Stomach (tissue), 4 donors: ENCODE measurements at regions not wholly inside any gene's neighbourhood (a gene's known extent, or its start where the extent isn't known, plus 50 kb on each side); places are given as distances from the start of the nearest gene placed in this dataset.
"Not testable (repeated sequence)": the region's sequence is repeated elsewhere in the genome, so short reads cannot be mapped to it uniquely, and the experiment has no call there.

Experiments used
- POLR2A ChIP-seq, 4 donors: fragments of 450-650 bp; IDR thresholded peaks; one replicate each; pipeline ENCODE4 v1.6.1; 2016; ENCODE audit warnings: antibody characterized with exemption in 4 of 4, control low read depth in 2 of 4, mild to moderate bottlenecking in 1 of 4, moderate library complexity in 1 of 4
- POLR2AphosphoS5 ChIP-seq, 3 donors: sonication (generic); formaldehyde crosslinking; IDR thresholded peaks; one replicate each; pipeline ENCODE4 v1.6.1; 2016; ENCODE audit warnings: antibody characterized with exemption in 3 of 3
- TF ChIP-seq, protein P1 (sequence below), 7 experiments: fragments of 450-650 bp in 4 of 7; fragments of 200-600 bp in 3 of 7; sonication (generic) in 3 of 7; IDR thresholded peaks; one replicate each; pipeline ENCODE4 v1.5.1; 2016 to 2019; ENCODE audit warnings: antibody characterized with exemption in 7 of 7, control low read depth in 2 of 7, mild to moderate bottlenecking in 1 of 7

DNA sequence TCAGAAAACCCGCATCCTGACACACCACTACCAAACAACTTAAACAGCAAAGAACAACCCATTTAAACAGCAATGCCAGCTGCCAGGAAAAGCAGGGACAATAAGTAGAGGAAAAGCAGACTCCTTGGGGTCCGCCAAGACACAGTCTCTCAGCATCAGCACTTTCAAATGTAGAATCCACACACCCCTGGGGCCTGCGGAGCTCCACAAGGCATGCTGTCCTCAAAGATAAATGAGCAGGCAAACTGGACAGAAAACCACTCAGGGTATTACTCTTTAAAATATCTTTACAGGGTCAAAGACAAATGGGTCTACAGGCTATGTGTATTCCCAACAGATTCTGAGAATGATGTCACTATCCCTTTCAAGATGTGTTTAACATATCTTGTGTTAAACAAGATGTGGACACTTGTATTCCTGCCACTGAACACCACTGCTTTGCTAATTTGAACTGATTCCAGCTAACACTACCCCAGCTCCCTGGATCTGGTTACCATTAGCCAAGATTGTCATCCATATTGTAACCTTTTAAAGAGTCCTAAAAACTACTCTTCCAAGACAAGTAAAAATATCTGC lies 150.8 kb upstream of the KCTD7 start:
- TF ChIP-seq, protein P1, sequence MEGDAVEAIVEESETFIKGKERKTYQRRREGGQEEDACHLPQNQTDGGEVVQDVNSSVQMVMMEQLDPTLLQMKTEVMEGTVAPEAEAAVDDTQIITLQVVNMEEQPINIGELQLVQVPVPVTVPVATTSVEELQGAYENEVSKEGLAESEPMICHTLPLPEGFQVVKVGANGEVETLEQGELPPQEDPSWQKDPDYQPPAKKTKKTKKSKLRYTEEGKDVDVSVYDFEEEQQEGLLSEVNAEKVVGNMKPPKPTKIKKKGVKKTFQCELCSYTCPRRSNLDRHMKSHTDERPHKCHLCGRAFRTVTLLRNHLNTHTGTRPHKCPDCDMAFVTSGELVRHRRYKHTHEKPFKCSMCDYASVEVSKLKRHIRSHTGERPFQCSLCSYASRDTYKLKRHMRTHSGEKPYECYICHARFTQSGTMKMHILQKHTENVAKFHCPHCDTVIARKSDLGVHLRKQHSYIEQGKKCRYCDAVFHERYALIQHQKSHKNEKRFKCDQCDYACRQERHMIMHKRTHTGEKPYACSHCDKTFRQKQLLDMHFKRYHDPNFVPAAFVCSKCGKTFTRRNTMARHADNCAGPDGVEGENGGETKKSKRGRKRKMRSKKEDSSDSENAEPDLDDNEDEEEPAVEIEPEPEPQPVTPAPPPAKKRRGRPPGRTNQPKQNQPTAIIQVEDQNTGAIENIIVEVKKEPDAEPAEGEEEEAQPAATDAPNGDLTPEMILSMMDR (IDR thresholded peaks at IDR 0.05): not testable (repeated sequence)
- TF ChIP-seq POLR2AphosphoS5, POLR2A (IDR thresholded peaks at IDR 0.05): not testable (repeated sequence)
